Mesendoderm (in vitro differentiated cells): ENCODE measurements at regions not wholly inside any gene's neighbourhood (a gene's known extent, or its start where the extent isn't known, plus 50 kb on each side); places are given as distances from the start of the nearest gene placed in this dataset.

Experiments used
- DNase-seq: peaks from one replicate; pipeline ENCODE4 v3.0.0; 2013
- H2AK5ac ChIP-seq: 2 replicates; pipeline ENCODE4 v1.6.1; 2013; ENCODE audit warnings: low read length, inconsistent platforms
- H2BK120ac ChIP-seq: 2 replicates; pipeline ENCODE4 v1.6.1; 2013; ENCODE audit warnings: low read depth, mild to moderate bottlenecking, low read length, moderate library complexity, mixed read lengths
- H2BK15ac ChIP-seq: replicated peaks from 2 replicates; pipeline ENCODE4 v1.6.1; 2013; ENCODE audit warnings: low read depth, mild to moderate bottlenecking, moderate library complexity
- H2BK5ac ChIP-seq: 2 replicates; pipeline ENCODE4 v1.6.1; 2013; ENCODE audit warnings: low read length, inconsistent platforms
- H3K18ac ChIP-seq: 2 replicates; pipeline ENCODE4 v1.6.1; 2013; ENCODE audit warnings: mild to moderate bottlenecking, low read length, mixed read lengths
- H3K23ac ChIP-seq: one replicate; pipeline ENCODE4 v1.6.1; 2013; ENCODE audit warnings: low read length
- H3K27ac ChIP-seq: 2 replicates; pipeline ENCODE4 v1.5.1; 2013; ENCODE audit warnings: low read depth, mild to moderate bottlenecking, inconsistent platforms, low read length, moderate library complexity
- H3K27me3 ChIP-seq: 2 replicates; pipeline ENCODE4 v1.6.1; 2013; ENCODE audit warnings: low read length, control low read depth, mild to moderate bottlenecking, inconsistent platforms; ENCODE audit not compliant: insufficient read depth, poor library complexity
- H3K36me3 ChIP-seq: 2 replicates; pipeline ENCODE4 v1.6.1; 2013; ENCODE audit warnings: low read length, inconsistent platforms; ENCODE audit not compliant: control insufficient read depth, insufficient read depth
- H3K4ac ChIP-seq: one replicate; pipeline ENCODE4 v1.6.1; 2013; ENCODE audit warnings: low read depth, mild to moderate bottlenecking, low read length, moderate library complexity
- H3K4me1 ChIP-seq: 2 replicates; pipeline ENCODE4 v1.6.1; 2013; ENCODE audit warnings: low read depth, low read length, inconsistent platforms; ENCODE audit not compliant: control insufficient read depth
- H3K4me2 ChIP-seq: 2 replicates; pipeline ENCODE4 v1.6.1; 2013; ENCODE audit warnings: low read length
- H3K4me3 ChIP-seq: 2 replicates; pipeline ENCODE4 v1.5.1; 2013; ENCODE audit warnings: mild to moderate bottlenecking, low read length
- H3K56ac ChIP-seq: one replicate; pipeline ENCODE4 v1.6.1; 2013; ENCODE audit warnings: low read length
- H3K79me1 ChIP-seq: 2 replicates; pipeline ENCODE4 v1.6.1; 2013; ENCODE audit warnings: low read length, inconsistent platforms
- H3K79me2 ChIP-seq: 2 replicates; pipeline ENCODE4 v1.6.1; 2013; ENCODE audit warnings: mild to moderate bottlenecking, low read length; ENCODE audit not compliant: control insufficient read depth, insufficient read depth
- H3K9ac ChIP-seq: 2 replicates; pipeline ENCODE4 v1.6.1; 2013; ENCODE audit warnings: low read length, inconsistent platforms
- H4K5ac ChIP-seq: one replicate; pipeline ENCODE4 v1.6.1; 2013; ENCODE audit warnings: low read length
- H4K8ac ChIP-seq: one replicate; pipeline ENCODE4 v1.6.1; 2013; ENCODE audit warnings: low read depth, mild to moderate bottlenecking, control low read depth, low read length, moderate library complexity
- WGBS: extraction: QIAGEN DNeasy Blood & Tissue Kit; methylation state at CpG from one replicate; pipeline ENCODE4 v1.1.7; 2013; ENCODE audit warnings: low lambda C conversion rate, missing lambda C conversion rate; ENCODE audit not compliant: insufficient coverage; ENCODE audit errors: extremely low coverage; 5-methylcytosine and 5-hydroxymethylcytosine counted together

- H3K56ac ChIP-seq: no peak overlapping the region
- no peak overlapping the region for H3K23ac ChIP-seq
- no peaks in the 10 kb centered on the region for H3K36me3 ChIP-seq
- no peak overlapping the region for H4K8ac ChIP-seq
- no peak overlapping the region for H2BK120ac ChIP-seq
- no CpG with 5 or more reads among the region's 1 CpG for WGBS
- no peak overlapping the region for H2BK15ac ChIP-seq
- no peak overlapping the region for H3K18ac ChIP-seq
- no peak for DNase-seq
- H3K79me1 ChIP-seq: no peaks in the 10 kb centered on the region
- H3K9ac ChIP-seq: no peak overlapping the region
- H3K4ac ChIP-seq: no peak overlapping the region
- H3K27me3 ChIP-seq: no peaks in the 10 kb centered on the region
- no peak overlapping the region for H4K5ac ChIP-seq
- no peak overlapping the region for H3K27ac ChIP-seq
- H3K4me1 ChIP-seq: no peaks in the 10 kb centered on the region
- no peak overlapping the region for H3K4me2 ChIP-seq
- H2AK5ac ChIP-seq: no peak overlapping the region
- no peak overlapping the region for H2BK5ac ChIP-seq
- no peak overlapping the region for H3K4me3 ChIP-seq
- H3K79me2 ChIP-seq: no peaks in the 10 kb centered on the region
Observed at GRCh38 chr2:49487139-49487538, 332.8 kb upstream of the FSHR start.

- Histone ChIP-seq H3K27me3 (no peaks in the 10 kb centered on the region), H2BK5ac (no peak overlapping the region), H3K4me3 (no peak overlapping the region), H4K8ac (no peak overlapping the region), H3K4me1 (no peaks in the 10 kb centered on the region), H3K4me2 (no peak overlapping the region), H2BK15ac (no peak overlapping the region), H3K9ac (no peak overlapping the region), H3K36me3 (no peaks in the 10 kb centered on the region), H3K23ac (no peak overlapping the region), H3K18ac (no peak overlapping the region), H3K79me1 (no peaks in the 10 kb centered on the region), H2AK5ac (no peak overlapping the region), H3K27ac (no peak overlapping the region), H2BK120ac (no peak overlapping the region), H3K4ac (no peak overlapping the region), H4K5ac (no peak overlapping the region), H3K56ac (no peak overlapping the region), H3K79me2 (no peaks in the 10 kb centered on the region)
- no peak for DNase-seq
- WGBS: no CpG with 5 or more reads among the region's 1 CpG
Observed at GRCh38 chr2:49480520-49480919, 326.2 kb upstream of the FSHR start.

- H3K4ac ChIP-seq: no peak overlapping the region
- no peaks in the 10 kb centered on the region for H3K36me3 ChIP-seq
- no peaks in the 10 kb centered on the region for H3K4me1 ChIP-seq
- H4K5ac ChIP-seq: no peak overlapping the region
- H3K27me3 ChIP-seq: no peaks in the 10 kb centered on the region
- no peak overlapping the region for H2BK5ac ChIP-seq
- no peaks in the 10 kb centered on the region for H3K79me1 ChIP-seq
- H3K56ac ChIP-seq: no peak overlapping the region
- no peak overlapping the region for H2AK5ac ChIP-seq
- no peak overlapping the region for H3K23ac ChIP-seq
- H3K4me3 ChIP-seq: no peak overlapping the region
- no CpG with 5 or more reads among the region's 1 CpG for WGBS
- no peak overlapping the region for H3K18ac ChIP-seq
- H3K79me2 ChIP-seq: no peaks in the 10 kb centered on the region
- H2BK15ac ChIP-seq: no peak overlapping the region
- no peak overlapping the region for H3K9ac ChIP-seq
- H4K8ac ChIP-seq: no peak overlapping the region
- no peak for DNase-seq
- no peak overlapping the region for H3K4me2 ChIP-seq
- no peak overlapping the region for H2BK120ac ChIP-seq
- no peak overlapping the region for H3K27ac ChIP-seq
Observed at GRCh38 chr2:49465157-49465831, 311.0 kb upstream of the FSHR start.

DNA sequence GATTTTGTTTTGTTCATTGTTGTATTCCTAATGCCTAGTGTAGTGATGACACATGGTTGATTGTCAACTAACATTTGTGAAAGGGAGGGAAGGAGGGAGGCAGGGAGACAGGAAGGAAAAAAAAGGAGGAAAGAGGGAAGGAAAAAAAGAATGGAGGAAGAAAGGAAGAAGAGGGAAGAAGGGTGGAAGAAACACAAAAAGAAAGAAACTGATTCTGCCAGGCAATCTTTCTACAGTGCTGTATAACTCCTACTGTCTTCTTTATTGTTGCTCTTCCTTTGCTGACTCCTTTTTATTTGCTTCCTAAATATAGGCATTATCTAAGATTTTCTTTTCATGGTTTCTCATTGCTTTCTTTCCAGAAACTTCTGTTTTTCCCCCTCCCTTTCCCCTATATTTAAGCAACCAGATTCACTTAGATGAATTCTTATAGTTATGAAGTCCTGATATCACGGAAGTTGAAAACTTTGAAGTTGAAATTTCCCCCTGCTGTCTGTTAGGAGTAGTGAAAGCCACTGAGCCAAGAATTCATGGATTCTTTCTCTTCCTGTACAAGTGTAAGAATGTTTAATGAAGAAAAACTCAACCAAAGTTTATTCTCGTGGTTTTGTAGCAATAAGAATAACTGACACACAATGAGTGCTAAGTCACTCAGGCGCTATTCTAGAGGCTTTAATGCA is 305.1 kb upstream of the FSHR start:
- Histone ChIP-seq H3K9ac (no peak overlapping the region), H3K36me3 (no peaks in the 10 kb centered on the region), H2BK120ac (no peak overlapping the region), H3K4me2 (no peak overlapping the region), H2AK5ac (no peak overlapping the region), H3K79me1 (no peaks in the 10 kb centered on the region), H4K5ac (no peak overlapping the region), H3K79me2 (no peaks in the 10 kb centered on the region), H3K56ac (no peak overlapping the region), H3K4me1 (no peaks in the 10 kb centered on the region), H2BK15ac (no peak overlapping the region), H3K18ac (no peak overlapping the region), H3K4me3 (no peak overlapping the region), H3K23ac (no peak overlapping the region), H3K27me3 (no peaks in the 10 kb centered on the region), H2BK5ac (no peak overlapping the region), H3K4ac (no peak overlapping the region), H4K8ac (no peak overlapping the region), H3K27ac (no peak overlapping the region)
- WGBS: no CpG with 5 or more reads among the region's 3 CpGs
- peak; percentile 8 for DNase-seq

DNA sequence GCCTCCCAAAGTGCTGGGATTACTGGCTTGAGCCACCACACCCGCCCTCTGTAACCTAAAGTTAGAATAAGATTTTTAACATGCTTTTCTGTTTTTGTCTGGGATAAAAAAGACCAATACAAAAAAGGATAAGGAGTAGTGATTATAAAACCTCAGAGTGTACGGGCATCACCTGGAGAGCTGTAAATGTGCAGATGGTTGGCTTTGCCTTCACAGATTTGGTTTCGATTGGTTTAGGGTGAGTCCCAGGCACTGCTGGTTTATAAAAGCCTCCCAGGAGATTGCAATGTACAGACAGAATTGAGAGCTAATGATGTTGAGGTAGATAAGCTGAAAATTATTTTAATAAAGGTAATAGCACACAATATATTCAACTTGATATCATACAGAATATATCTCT is 289.7 kb upstream of the FSHR start:
- no peak overlapping the region for H3K56ac ChIP-seq
- no peak overlapping the region for H2AK5ac ChIP-seq
- H4K5ac ChIP-seq: no peak overlapping the region

More for the DNA sequence above, 289.7 kb upstream of the FSHR start:
- no peak overlapping the region for H2BK120ac ChIP-seq
- H3K27me3 ChIP-seq: no peaks in the 10 kb centered on the region
- no peak overlapping the region for H3K23ac ChIP-seq
- no peak overlapping the region for H3K4me3 ChIP-seq
- H4K8ac ChIP-seq: no peak overlapping the region
- no peaks in the 10 kb centered on the region for H3K79me2 ChIP-seq
- no peak overlapping the region for H3K9ac ChIP-seq
- WGBS: no CpG with 5 or more reads among the region's 3 CpGs
- DNase-seq: no peak
- no peaks in the 10 kb centered on the region for H3K79me1 ChIP-seq
- no peaks in the 10 kb centered on the region for H3K36me3 ChIP-seq
- no peaks in the 10 kb centered on the region for H3K4me1 ChIP-seq
- no peak overlapping the region for H3K4ac ChIP-seq
- no peak overlapping the region for H3K4me2 ChIP-seq
- H2BK5ac ChIP-seq: no peak overlapping the region
- no peak overlapping the region for H3K27ac ChIP-seq
- no peak overlapping the region for H3K18ac ChIP-seq
- no peak overlapping the region for H2BK15ac ChIP-seq
